Lower leg skin (tissue), 4 donors: ENCODE measurements at regions not wholly inside any gene's neighbourhood (a gene's known extent, or its start where the extent isn't known, plus 50 kb on each side); places are given as distances from the start of the nearest gene placed in this dataset.
"Not testable (repeated sequence)": the region's sequence is repeated elsewhere in the genome, so short reads cannot be mapped to it uniquely, and the experiment has no call there.

Experiments
- DNase-seq, 2 donors: peaks; one replicate each; pipeline ENCODE4 v3.0.0-alpha.2; 2019; ENCODE audit warnings: low spot score in 2 of 2
- H3K4me3 ChIP-seq: fragments of 200-600 bp; sonication (generic); 2 replicates; pipeline ENCODE4 v1.5.1; 2017; ENCODE audit warnings: mild to moderate bottlenecking, low read depth; ENCODE audit not compliant: poor library complexity, severe bottlenecking
- CTCF ChIP-seq, 3 donors: fragments of 450-650 bp; IDR thresholded peaks; one replicate each; pipeline ENCODE4 v1.5.1; 2016; ENCODE audit warnings: antibody characterized with exemption in 3 of 3, mild to moderate bottlenecking in 3 of 3, moderate library complexity in 2 of 3
- POLR2A ChIP-seq, 2 donors: fragments of 450-650 bp; IDR thresholded peaks; one replicate each; pipeline ENCODE4 v1.6.1; 2016 to 2017; ENCODE audit warnings: antibody characterized with exemption in 2 of 2, mild to moderate bottlenecking in 1 of 2, moderate library complexity in 1 of 2
- WGBS, 2 donors: methylation state at CpG; one replicate each; pipeline ENCODE4 v1.1.5; 2018; 5-methylcytosine and 5-hydroxymethylcytosine counted together
- intact Hi-C: fragments of 100-400 bp; cut with DNase I; formaldehyde crosslinking; loops from one replicate; pipeline ENCODE4 v1.15.0; 2023; ENCODE audit warnings: low total_unique reads

GRCh38 chr2:78750219-78750618 lies 275.3 kb upstream of the REG3G start:
- 67 to 68% methylated on average over 2 of the region's 2 CpGs for WGBS, 2 donors
- intact Hi-C loops: no loop called here
- no peak for TF ChIP-seq CTCF (IDR thresholded peaks at IDR 0.05)
- no peak for TF ChIP-seq POLR2A (IDR thresholded peaks at IDR 0.05)
- H3K4me3 ChIP-seq: no peak overlapping the region
- no peak for DNase-seq

- no peak for DNase-seq
- intact Hi-C loops: no loop called here
- no peak overlapping the region for H3K4me3 ChIP-seq
- TF ChIP-seq CTCF (IDR thresholded peaks at IDR 0.05) (no peak), POLR2A (IDR thresholded peaks at IDR 0.05) (no peak)
- WGBS, 2 donors: 87 to 91% methylated on average over 6 of the region's 6 CpGs
Measured at GRCh38 chr2:78754930-78755329, 270.6 kb upstream of the REG3G start.

DNA sequence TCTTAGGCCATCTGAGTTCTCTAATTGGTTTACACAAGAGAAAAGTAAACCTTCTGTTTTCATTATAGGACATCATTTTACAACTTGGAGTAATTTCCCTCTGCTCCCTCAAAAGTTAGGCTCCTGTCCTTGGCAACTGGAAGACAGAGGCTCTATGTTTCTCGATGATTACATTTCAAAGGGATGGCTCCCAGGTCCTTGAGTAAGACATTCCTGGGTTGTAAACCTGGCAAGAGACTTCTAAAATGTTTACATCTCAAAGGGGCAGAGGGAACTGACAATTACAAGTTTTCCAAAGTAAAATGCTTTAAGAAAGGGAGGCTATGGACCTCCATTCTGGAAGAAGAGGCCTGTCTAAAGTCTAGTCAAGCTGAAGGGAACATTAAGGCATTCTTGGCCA lies 268.3 kb upstream of the REG3G start:
- WGBS, 2 donors: 14 to 26% methylated on average over 1 of the region's 1 CpG
- DNase-seq: no peak
- intact Hi-C loops: no loop called here
- no peak overlapping the region for H3K4me3 ChIP-seq
- TF ChIP-seq CTCF (IDR thresholded peaks at IDR 0.05) (no peak), POLR2A (IDR thresholded peaks at IDR 0.05) (no peak)

GRCh38 chr2:78757640-78758039 lies 267.9 kb upstream of the REG3G start:
- no peak for DNase-seq
- WGBS, 2 donors: 75 to 82% methylated on average over 1 of the region's 1 CpG
- intact Hi-C loops: no loop called here
- TF ChIP-seq CTCF (IDR thresholded peaks at IDR 0.05): no peak
- TF ChIP-seq POLR2A (IDR thresholded peaks at IDR 0.05): no peak
- no peak overlapping the region for H3K4me3 ChIP-seq

GRCh38 chr2:78758765-78759164 lies 266.7 kb upstream of the REG3G start:
- intact Hi-C loops, DNase-seq: not testable (repeated sequence)
- WGBS, 2 donors: 88 to 96% methylated on average over 7 of the region's 7 CpGs

DNA sequence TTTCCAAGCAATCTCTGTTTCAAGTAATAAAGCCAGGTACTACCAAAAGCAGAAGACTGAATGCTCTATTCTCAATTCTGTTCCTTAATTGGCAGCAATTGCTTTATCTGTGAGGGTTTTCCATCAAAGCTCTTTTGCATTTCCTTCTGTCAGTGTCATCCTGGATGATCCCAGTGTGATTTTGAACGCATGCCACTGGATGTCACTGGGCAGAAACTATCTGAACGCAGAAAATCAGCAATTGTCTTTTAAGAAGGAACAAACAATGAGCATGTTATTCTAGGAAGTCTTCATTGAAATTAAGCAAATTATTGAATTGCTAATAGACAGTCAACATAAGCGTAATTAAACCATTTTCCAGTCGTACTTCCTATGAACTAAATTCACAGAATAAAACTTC lies 259.0 kb upstream of the REG3G start:
- H3K4me3 ChIP-seq: no peak overlapping the region
- intact Hi-C loops: no loop called here
- TF ChIP-seq CTCF (IDR thresholded peaks at IDR 0.05): no peak
- TF ChIP-seq POLR2A (IDR thresholded peaks at IDR 0.05): no peak
- WGBS, 2 donors: 60 to 71% methylated on average over 4 of the region's 4 CpGs
- DNase-seq: no peak

More at GRCh38 chr2:78758765-78759164, 266.7 kb upstream of the REG3G start:
- H3K4me3 ChIP-seq: not testable (repeated sequence)
